ENCODE measurements at regions not wholly inside any gene's neighbourhood (a gene's known extent, or its start where the extent isn't known, plus 50 kb on each side); places are given as distances from the start of the nearest gene placed in this dataset.
"Not testable (repeated sequence)": the region's sequence is repeated elsewhere in the genome, so short reads cannot be mapped to it uniquely, and the experiment has no call there.

DNA sequence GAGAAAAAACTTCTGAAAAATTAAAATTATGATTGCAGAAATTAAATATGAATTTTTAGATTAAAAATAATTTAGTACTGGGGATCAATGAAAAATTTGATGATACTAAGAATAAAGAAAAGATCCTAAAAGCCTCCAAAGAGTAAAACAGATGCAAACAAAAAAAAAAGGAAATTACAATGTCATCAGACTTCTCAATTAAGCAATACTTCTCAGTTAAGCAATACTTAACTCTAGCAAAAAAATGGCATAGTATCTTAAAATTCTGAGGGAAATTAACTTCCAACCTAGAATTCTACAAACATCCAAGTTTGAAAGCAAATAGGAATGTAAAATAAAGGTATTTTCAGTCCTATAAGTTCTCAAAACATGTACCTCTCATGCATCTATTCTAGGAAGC is 141.2 kb upstream of the INTU start:
- TF ChIP-seq, protein P1, sequence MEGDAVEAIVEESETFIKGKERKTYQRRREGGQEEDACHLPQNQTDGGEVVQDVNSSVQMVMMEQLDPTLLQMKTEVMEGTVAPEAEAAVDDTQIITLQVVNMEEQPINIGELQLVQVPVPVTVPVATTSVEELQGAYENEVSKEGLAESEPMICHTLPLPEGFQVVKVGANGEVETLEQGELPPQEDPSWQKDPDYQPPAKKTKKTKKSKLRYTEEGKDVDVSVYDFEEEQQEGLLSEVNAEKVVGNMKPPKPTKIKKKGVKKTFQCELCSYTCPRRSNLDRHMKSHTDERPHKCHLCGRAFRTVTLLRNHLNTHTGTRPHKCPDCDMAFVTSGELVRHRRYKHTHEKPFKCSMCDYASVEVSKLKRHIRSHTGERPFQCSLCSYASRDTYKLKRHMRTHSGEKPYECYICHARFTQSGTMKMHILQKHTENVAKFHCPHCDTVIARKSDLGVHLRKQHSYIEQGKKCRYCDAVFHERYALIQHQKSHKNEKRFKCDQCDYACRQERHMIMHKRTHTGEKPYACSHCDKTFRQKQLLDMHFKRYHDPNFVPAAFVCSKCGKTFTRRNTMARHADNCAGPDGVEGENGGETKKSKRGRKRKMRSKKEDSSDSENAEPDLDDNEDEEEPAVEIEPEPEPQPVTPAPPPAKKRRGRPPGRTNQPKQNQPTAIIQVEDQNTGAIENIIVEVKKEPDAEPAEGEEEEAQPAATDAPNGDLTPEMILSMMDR (IDR thresholded peaks at IDR 0.05; ENCODE audit: insufficient read depth, low read depth, low read length): no peak
- peak; percentile 2 for DNase-seq (ENCODE audit: low read depth)
- H3K4me3 ChIP-seq (ENCODE audit: low read depth, low read length): no peak overlapping the region

DNA sequence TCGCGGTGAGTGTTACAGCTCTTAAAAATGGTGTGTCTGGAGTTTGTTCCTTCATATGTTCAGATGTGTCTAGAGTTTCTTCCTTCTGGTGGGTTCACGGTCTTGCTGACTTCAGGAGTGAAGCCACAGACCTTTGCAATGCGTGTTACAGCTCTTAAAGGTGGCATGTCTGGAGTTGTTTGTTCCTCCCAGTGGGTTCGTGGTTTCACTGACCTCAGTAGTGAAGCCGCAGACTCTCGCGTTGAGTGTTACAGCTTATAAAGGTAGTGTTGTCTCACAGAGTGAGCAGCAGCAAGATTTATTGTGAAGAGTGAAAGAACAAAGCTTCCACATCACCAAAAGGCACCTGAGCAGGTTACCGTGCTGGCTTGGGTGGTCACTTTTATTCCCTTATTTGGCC is 135.9 kb upstream of the INTU start:
- DNase-seq (ENCODE audit: low read depth); H3K4me3 ChIP-seq (ENCODE audit: low read depth, low read length): not testable (repeated sequence)

DNA sequence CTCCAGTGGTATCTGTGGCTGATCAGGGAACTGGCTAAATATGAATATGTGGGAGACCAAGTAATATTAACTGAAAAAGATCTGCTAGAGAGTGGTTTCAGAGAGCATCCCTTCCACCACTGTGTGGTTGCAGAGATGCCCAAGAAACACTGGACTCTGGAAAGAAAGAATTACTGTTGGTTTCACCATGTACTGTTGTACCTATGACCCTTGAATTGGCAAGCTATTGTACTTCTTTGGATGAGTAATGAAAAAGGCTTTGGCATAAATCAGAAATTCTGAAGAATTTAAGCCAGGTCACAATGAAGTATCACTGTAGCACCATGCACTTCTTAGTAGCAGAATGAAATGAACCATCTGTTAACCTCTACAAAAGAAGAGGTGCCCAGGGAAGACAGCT is 134.4 kb upstream of the INTU start:
- TF ChIP-seq, protein P1 (IDR thresholded peaks at IDR 0.05; ENCODE audit: insufficient read depth, low read depth, low read length): no peak
- DNase-seq (ENCODE audit: low read depth): no peak
- no peak overlapping the region for H3K4me3 ChIP-seq (ENCODE audit: low read depth, low read length)

DNA sequence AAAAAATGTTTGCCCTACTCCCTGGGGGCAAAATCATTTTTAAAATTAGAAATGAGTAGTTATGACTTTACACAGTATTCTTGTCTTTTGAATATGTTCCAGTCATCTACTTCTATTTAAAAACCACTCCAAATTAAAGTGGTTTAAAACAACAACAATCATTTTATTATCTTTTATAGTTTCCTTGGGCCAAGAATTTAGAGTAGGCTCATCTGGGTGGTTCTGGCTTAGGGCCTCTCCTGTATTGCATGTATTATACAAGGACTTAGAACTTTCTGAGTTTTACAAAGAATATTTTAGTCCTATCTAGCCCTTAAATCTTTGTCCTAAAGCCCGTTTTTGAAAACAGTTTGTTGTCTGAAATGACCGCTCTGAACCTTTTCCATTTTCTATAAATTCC is 132.5 kb upstream of the INTU start:
- TF ChIP-seq, protein P1 (IDR thresholded peaks at IDR 0.05; ENCODE audit: insufficient read depth, low read depth, low read length): no peak
- no peak for DNase-seq (ENCODE audit: low read depth)
- H3K4me3 ChIP-seq (ENCODE audit: low read depth, low read length): no peak overlapping the region

DNA sequence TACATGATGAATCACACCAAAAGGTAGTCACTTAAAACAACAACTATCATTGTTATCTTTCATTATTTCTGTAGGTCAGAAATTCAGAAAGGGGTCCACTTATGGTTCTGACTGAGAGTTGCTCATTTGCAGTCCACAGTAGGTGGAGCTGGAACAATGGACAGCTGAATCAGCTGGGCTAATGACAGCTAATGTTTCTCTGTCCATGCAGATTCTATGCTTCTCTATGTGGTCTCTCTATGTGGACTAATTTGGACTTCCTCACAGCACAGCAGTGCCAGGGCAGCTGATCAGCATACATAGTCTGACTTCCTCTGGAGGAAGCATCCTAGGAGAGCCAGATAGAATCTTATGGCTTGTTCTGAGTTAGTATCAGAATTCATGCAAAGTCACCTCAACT is 131.7 kb upstream of the INTU start:
- TF ChIP-seq, protein P1 (IDR thresholded peaks at IDR 0.05; ENCODE audit: insufficient read depth, low read depth, low read length): no peak
- no peak for DNase-seq (ENCODE audit: low read depth)
- H3K4me3 ChIP-seq (ENCODE audit: low read depth, low read length): no peak overlapping the region

DNA sequence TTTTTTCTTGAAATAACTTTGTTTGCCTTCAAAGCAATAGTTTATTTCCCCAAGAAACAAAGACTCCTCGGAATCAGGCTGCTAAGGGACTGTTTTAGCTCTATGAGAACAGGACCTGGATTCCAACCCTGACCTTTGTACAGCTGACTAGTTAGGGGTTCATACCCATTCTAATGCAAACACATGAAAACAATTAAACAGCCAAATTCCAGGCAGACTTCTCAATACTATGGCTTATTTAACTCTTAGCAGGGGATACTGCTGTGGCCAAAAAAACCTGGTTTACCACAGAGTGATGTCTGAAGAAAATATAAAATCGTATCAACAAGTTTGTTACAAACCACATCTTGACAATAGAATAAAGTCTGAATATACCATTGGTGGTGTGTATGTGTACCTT is 129.6 kb upstream of the INTU start:
- TF ChIP-seq, protein P1 (IDR thresholded peaks at IDR 0.05; ENCODE audit: insufficient read depth, low read depth, low read length): no peak
- no peak for DNase-seq (ENCODE audit: low read depth)
- H3K4me3 ChIP-seq (ENCODE audit: low read depth, low read length): no peak overlapping the region

DNA sequence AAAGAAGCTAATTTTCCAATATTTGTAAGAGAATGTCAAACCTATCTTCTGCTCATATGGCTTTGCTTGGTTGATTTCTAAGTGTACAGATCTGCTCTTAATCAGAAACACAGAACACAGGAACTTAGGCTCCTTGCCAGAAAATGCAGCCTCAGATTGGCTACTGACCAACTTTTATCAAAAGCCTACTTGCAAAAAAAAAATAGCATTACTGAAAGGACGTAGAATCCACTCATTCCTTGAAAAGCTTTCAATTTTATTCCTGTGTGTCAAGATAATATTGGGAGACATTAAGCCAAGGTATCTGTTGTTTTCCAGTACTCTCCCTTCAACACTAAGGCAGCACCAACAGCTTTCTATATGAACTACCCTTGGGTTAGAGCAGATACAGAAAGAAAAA is 127.6 kb upstream of the INTU start:
- TF ChIP-seq, protein P1 (IDR thresholded peaks at IDR 0.05; ENCODE audit: insufficient read depth, low read depth, low read length): no peak
- H3K4me3 ChIP-seq (ENCODE audit: low read depth, low read length): no peak overlapping the region
- DNase-seq (ENCODE audit: low read depth): peak; percentile 46

Measured in fibroblast of villous mesenchyme (primary cell).